ENCODE measurements at regions not wholly inside any gene's neighbourhood (a gene's known extent, or its start where the extent isn't known, plus 50 kb on each side); places are given as distances from the start of the nearest gene placed in this dataset.
A peak's percentile ranks its signal among the peaks of the same experiment; 100 is the strongest.

DNA sequence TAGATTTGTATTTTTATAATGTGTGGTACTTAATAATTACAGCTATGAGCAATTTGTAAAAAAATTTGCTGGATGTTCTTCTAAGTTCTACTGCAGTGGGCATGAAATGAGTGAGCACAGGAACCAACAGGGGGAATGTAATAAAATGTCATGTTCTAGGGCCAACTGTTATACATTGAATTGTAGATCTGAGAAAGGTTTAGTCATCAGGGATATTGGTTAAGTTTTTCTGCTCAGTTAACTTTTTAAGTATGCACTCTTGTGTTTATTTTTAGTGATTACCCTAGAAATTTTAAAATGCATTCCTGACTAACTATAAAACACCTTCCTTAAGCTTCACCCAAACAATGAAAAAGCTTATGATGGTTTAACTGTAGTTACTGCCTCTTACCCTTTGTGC is 101.8 kb downstream of the CAND1 start:
- no peak for DNase-seq

GRCh38 chr12:67377021-67377420 is 107.9 kb downstream of the CAND1 start:
- DNase-seq, result no peak

DNA sequence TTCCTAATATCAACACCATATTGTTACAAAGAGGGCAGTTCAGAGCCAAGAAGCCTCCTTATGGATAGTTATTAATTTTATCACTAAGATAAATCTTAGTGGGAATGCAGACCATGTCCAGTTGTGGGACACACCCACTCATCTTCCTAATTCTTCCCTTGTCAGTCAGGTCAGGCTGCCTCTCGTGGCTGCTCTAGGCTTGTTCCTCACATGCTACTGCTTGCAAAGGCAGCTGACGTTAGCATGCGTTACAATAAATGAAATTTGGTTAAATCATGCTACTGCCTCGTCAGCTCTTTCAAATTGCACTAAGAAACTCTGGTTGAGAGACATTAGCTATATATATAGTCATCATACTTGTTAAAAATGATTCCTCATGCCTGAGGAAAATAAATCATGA is 108.4 kb downstream of the CAND1 start:
- no peak for DNase-seq

GRCh38 chr12:67382241-67382871 is 113.2 kb downstream of the CAND1 start:
- no peak for DNase-seq

DNA sequence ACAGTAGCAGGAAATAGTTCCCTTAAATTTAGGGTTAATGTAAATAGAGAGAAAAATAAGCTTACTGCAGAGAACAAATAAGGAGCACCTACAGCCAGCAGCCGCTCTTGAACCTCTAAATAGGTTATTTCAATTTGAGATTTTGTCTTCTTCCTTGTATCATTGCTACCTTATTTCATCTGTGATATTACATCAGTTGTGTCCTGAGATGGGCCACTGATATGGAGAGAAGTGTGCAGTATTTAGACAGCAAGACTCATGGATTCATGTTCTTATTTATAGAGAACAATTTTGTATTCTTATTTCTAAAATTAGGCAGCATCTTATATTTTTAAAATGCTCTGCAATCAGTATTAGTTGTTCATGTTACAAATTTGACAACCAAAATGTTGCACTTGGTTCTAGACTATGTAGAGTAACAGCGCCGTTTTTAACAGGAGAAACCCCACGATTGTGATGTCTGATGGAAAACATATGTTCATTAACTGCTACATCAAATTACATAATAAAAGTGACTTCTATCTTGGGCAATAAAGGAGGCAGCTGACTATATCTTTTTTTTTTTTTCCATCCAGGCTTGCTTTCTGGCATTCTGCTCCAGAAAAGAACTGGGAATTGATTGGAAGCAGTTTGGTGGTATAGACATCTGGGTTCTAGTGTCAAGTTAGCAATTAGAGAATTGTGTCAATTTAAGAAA is 117.9 kb downstream of the CAND1 start:
- DNase-seq, result no peak

DNA sequence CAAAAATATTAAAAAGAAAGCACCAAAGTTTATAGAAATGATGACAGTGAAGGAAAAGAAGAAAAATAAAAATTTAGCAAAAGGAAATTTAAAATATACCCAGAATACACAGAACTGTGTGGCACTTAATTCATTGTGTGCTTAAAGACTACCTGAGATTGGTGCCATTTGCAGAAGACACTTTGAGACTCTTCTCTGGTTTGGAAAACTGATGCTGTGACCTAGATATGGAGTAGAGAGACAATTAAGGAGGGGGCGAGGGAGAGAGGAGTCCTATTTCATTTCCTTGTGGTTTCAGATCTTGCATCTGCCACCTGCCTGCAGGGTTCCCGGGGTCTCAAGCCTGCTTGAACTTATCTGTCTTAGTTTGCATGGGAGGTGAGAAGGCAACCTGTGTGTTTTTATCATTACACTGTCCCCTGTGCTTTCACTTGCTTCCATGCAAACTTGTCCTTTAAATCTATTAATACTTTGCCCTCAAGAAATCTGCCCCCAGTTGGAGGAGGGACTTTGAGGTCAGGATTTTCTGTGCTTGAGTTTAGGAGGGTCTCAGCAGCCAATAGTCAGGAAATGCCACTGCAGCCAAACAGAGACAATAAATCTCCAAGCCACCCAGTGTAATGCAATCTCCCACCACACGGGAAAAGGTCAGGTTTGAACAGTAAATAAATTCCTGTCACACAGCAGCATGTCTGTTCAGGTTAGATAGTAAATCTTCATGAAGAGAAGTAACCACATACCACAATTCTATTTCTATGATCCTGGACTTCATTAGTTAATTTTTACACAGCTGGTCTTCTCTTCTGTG is 119.4 kb downstream of the CAND1 start:
- no peak for DNase-seq

- no peak for DNase-seq
These were observed 121.1 kb downstream of the CAND1 start for GRCh38 chr12:67390273-67390672.

DNA sequence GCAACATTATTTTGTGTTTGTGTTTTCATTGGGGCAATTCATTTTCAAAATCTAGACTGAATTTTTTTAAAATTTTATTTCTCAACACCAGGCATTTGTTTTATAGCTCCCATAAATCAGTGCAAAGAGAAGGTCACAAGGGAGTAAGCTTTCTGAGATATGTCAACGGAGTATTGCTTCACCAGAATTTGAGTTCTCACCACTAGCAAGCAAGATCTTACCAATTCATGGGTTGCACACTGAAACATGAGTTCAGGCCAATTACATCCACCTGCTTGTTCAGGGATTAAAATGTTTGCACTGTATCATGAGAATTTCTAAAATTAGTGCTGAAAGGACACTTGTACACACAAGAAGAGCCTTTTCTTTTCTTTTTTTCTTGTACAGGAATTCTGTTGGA is 121.9 kb downstream of the CAND1 start:
- DNase-seq, result no peak

DNA sequence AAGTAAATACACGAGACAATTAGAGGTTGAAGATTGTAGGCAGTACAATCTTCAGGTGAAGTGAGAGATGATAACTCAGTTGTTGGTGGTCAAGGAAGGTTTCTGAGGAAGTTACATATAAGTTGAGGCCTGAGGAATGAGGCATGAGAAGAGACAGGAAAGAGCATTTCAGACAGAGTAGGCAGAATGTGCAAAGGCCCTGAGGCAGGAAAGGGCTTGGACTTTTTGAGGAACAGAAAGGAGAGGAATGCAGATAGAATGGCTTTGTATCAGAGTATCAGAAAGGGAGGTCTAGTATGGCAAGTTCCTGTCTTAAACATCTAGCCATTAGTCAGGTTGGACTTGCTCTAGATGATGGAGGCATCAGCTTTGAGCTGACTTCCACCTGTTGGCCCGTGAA is 122.5 kb downstream of the CAND1 start:
- DNase-seq, result no peak

- no peak for DNase-seq
These were observed 125.4 kb downstream of the CAND1 start for GRCh38 chr12:67394550-67394949.

DNA sequence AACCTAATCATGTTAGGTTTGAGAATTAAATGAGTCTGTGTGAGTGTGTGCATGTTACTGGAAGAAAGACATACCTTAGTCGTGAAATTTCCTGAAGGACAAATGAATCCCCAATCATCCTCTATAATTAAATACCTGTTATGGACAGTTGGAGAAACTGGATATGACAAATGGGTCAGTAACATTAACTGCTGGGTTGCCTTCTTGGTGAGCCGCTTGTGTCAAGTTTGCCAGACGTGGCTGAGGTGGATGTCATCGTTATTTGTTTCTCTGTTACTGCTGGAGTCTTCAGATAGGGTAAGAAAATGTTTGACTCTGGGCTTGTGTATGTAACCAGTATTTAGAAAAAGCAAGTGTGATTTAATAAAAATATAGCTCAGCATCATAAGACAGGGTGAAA is 131.6 kb downstream of the CAND1 start:
- DNase-seq, result no peak

GRCh38 chr12:67410246-67410645 is 141.1 kb downstream of the CAND1 start:
- no peak for DNase-seq

- DNase-seq, result no peak
These were observed 141.5 kb downstream of the CAND1 start for GRCh38 chr12:67410667-67411067.

DNA sequence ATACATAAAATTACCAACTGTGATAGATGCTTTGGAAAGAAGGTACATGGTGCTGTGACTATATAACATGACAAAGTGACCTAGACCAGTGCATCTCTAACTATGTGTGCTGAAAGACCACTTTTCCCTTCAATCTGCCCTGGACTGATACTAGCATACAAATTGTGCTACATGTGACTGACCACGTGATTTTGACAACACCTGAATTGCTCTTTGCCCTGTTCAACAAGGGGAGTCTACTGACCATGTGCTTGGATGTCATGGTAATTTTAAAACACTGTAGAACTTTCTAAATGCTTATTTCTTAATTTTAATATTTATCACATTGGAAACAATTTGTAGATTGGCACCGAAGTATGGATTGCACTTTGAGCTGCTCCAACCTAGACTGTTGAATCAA is 142.4 kb downstream of the CAND1 start:
- DNase-seq, result no peak

DNA sequence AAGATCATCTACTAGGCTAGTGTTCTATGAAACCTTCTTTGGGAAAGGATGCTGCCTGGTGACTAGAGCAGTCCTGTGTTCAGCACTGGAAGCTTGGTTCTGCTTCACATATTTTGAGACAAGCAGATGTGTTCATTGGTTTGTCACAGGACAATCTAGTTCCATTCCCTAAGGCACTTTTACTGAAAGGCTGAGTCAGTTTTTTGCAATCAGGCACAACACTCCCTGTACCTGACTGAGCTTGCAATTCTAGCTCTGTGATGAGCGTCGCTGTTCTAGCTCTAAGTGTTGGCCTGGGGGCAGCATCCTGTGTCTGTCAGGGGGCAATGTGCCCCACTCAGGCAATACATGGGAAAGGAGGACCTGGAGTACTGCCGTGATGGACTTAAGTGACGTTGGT is 144.4 kb downstream of the CAND1 start:
- no peak for DNase-seq

DNA sequence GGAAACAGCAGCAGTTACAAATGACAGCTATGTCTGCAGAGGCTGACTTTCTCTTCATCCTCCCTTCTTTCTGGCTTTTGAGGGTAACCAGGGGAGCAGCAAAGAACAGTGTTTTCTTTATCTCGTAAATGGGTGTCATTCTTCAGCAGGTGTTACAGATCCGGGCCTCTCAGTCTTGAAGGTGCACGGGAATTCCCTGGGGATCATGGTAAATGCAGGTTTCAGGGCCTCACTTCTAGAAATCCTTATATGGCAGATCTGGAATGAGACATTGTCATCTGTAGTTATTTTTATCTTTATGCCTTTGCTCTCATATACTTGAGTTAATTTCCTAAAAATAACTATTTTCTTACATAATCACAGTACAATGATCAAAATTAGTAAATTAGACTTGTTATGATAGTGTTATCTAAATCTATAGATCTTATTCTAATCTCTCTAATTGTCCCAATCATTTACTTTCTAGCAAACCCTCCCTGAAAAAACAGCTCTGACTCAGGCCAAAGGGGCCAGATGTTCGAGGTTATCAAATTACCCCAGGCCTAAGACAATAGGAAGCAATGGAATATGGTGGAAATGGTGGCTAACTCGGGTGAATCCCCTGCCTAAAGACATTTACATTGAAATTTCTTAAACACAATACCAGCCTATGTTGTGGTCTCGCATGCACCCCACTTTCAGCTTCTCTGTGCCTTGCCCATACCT is 145.0 kb downstream of the CAND1 start:
- no peak for DNase-seq

- DNase-seq, result peak; percentile 41
These were observed 146.3 kb downstream of the CAND1 start for GRCh38 chr12:67415473-67415872.

DNA sequence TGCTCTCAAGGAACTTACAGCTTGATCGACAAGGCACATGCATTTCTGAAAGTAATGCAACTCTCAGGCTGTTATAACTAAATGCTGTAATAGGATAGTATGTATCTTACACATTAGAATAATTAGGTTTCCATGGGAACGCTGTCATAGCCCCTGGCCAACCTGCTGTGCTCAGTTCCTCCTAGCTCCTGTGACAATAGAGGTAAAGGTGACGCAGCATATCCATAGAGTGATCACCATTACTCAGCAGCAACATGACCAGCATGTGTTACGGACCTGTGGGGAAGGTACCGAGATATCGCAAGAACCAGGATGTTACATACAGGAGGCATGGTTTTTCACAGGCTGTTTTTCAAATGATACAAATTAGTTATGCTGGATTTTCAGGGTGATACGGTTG is 150.7 kb downstream of the CAND1 start:
- DNase-seq, result no peak

DNA sequence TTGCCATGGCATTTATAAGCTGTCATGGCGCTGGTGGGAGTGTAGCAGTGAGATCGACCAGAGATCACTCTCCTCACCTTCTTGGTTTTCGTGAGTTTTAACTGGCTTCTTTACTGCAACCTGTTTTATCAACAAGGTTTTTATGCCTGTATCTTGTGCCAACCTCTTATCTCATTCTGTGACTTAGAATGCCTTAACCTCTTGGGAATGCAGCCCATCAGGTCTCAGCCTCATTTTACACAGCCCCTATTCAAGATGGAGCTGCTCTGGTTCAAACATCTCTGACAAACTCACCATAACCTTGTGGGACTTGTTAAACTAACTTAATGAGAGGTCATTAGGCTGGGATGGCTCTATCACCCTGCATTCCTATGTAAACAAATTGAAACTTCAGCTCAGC is 151.3 kb downstream of the CAND1 start:
- no peak for DNase-seq

GRCh38 chr12:67422081-67422480 is 152.9 kb downstream of the CAND1 start:
- no peak for DNase-seq

DNA sequence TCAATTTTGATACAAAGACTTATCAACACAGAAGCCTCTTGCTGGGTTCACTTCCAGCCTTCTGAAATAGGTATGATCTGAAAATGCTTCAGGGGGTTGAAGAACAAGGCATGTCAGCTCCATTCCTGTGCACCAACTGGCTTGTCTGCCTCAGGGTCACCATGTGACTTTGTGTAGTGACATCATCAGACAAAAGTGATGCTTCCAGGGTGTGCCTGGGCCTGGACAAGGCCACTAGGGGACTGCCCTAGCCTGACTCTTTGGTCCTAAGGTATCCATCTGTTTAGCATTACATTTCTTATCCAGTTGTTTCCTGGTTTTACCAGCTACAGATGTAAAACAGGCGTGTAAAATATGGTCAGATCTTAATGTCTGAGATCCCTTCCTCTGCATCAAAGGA is 155.6 kb downstream of the CAND1 start:
- DNase-seq, result no peak

DNA sequence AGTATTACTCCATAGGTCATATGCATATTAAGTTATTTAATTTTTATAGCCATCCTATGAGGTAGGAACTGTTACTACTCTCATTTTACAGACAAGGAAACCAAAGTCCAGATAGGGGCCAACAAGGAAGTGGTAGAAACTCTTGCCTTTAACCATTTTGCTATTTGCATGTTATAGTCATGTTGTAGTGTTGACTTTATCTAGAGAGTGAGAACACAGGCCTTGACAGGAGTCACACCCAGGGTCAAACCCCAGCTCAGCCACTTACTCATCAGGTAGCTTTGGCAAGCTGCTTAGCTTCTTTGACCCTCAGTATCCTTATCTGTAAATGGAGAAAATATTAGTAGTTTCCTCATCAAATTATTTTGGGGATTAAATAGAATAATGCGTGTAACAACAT is 156.2 kb downstream of the CAND1 start:
- no peak for DNase-seq

DNA sequence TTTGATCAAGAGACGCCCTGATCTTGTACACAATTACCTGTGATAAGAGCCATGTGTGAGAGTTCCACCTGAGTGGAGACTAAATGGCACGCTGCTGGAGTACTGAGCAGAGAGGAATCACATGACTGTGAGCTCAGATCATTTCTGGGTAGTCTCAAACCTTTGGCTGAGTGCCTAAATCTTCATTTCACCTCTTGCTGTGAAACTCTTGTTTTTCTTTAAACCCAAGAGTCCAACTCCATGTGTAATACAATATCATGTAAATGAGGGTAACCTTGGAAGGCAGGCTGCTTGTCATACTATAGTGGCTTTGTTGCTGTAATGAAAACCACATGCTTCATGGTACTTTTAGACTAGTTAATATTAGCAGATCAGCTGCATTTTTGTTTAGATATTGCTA is 156.9 kb downstream of the CAND1 start:
- peak; percentile 61 for DNase-seq

DNA sequence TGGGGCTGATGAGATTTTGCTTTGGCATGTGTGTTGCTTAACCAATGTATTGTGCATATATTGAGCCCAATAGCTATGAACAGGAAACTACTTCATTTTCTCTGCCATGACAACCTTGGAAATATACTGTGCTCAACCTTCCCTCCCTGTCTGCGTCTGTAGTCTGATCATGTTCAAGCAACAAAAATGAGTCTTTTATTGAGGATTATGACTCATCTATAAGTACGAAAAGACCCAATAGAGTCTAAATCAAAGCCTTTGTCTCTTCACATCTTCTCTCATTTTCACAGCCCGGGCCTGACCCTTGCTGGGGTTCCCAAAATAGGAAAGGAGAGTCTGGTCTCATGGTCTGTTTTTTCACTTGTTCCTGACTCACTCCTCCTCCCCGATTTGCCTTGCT is 158.2 kb downstream of the CAND1 start:
- no peak for DNase-seq
